PC-3 (cell line): ENCODE measurements at regions not wholly inside any gene's neighbourhood (a gene's known extent, or its start where the extent isn't known, plus 50 kb on each side); places are given as distances from the start of the nearest gene placed in this dataset.

Experiments used
- ATAC-seq: fragments of 200-7000 bp; cut with Tn5 transposase; 2 replicates; pipeline ENCODE4 v1.9.1; 2020; ENCODE audit warnings: mild to moderate bottlenecking, moderate library complexity
- BruUV-seq: library from RNA; stranded (reverse); fragments of 400-500 nt; replicated peaks from 2 replicates; lab custom pipeline; 2021; lab: Mats Ljungman, UMichigan
- CTCF ChIA-PET: fragments of 300-600 bp; sonication (Branson Sonifier 250); formaldehyde crosslinking; loops from one replicate; lab custom pipeline; 2022; ENCODE audit warnings: antibody characterized with exemption; lab: Charles Lee
- POLR2A ChIA-PET: fragments of 300-600 bp; sonication (Branson Sonifier 250); formaldehyde crosslinking; loops from one replicate; lab custom pipeline; 2022; ENCODE audit warnings: antibody characterized with exemption; ENCODE audit not compliant: unreplicated experiment; lab: Charles Lee
- DNase-seq: peaks from one replicate; pipeline ENCODE4 v3.0.0-alpha.2; 2015
- H2AFZ ChIP-seq: fragments of 300-600 bp; sonication (generic); 2 replicates; pipeline ENCODE4 v1.6.0; 2016; ENCODE audit warnings: antibody characterized with exemption, low read length
- H3F3A ChIP-seq: fragments of 300-600 bp; sonication (generic); one replicate; pipeline ENCODE4 v1.6.0; 2017; ENCODE audit warnings: antibody characterized with exemption, low read length, control low read depth, mild to moderate bottlenecking; ENCODE audit not compliant: unreplicated experiment
- H3K27ac ChIP-seq: fragments of 300-600 bp; sonication (generic); 2 replicates; pipeline ENCODE4 v1.5.1; 2016; ENCODE audit warnings: mild to moderate bottlenecking, low read length
- H3K27me3 ChIP-seq: fragments of 300-600 bp; sonication (generic); 2 replicates; pipeline ENCODE4 v1.6.1; 2016; ENCODE audit warnings: low read length, mixed read lengths
- H3K36me3 ChIP-seq: fragments of 300-600 bp; sonication (generic); 2 replicates; pipeline ENCODE4 v1.6.1; 2016; ENCODE audit warnings: low read depth, mixed run types, low read length, mixed read lengths
- H3K4me1 ChIP-seq: fragments of 300-600 bp; sonication (generic); 2 replicates; pipeline ENCODE4 v1.5.1; 2016; ENCODE audit warnings: low read length; ENCODE audit not compliant: insufficient read depth
- H3K4me2 ChIP-seq: fragments of 300-600 bp; sonication (generic); 2 replicates; pipeline ENCODE4 v1.6.0; 2016; ENCODE audit warnings: low read length
- H3K4me3 ChIP-seq: fragments of 300-600 bp; sonication (generic); 2 replicates; pipeline ENCODE4 v1.5.1; 2016; ENCODE audit warnings: mild to moderate bottlenecking, low read length, mixed read lengths
- H3K79me2 ChIP-seq: fragments of 300-600 bp; sonication (generic); 2 replicates; pipeline ENCODE4 v1.6.1; 2017; ENCODE audit warnings: low read length, mixed read lengths
- H3K9ac ChIP-seq: fragments of 300-600 bp; sonication (generic); 2 replicates; pipeline ENCODE4 v1.6.0; 2016; ENCODE audit warnings: mild to moderate bottlenecking, low read length
- H3K9me2 ChIP-seq: fragments of 300-600 bp; sonication (generic); replicated peaks from 2 replicates; pipeline ENCODE4 v1.6.1; 2016; ENCODE audit warnings: mixed run types, low read length, mixed read lengths
- H3K9me3 ChIP-seq: fragments of 300-600 bp; sonication (generic); 2 replicates; pipeline ENCODE4 v1.6.1; 2016; ENCODE audit warnings: low read length, mixed read lengths
- H4K20me1 ChIP-seq: fragments of 300-600 bp; sonication (generic); 2 replicates; pipeline ENCODE4 v1.6.1; 2016; ENCODE audit warnings: low read length, mixed read lengths
- EZH2 ChIP-seq: fragments of 300-600 bp; sonication (generic); IDR thresholded peaks from one replicate; pipeline ENCODE4 v1.6.1; 2017; ENCODE audit warnings: antibody characterized with exemption, mild to moderate bottlenecking, low read length; ENCODE audit not compliant: unreplicated experiment
- EZH2phosphoT487 ChIP-seq: fragments of 300-600 bp; sonication (generic); IDR thresholded peaks from 2 replicates; pipeline ENCODE4 v1.6.1; 2018; ENCODE audit warnings: mild to moderate bottlenecking, antibody characterized with exemption, low read length, borderline replicate concordance
- intact Hi-C: fragments of 100-400 bp; cut with micrococcal nuclease; formaldehyde crosslinking; loops from 2 replicates; pipeline ENCODE4 v1.9.0; 2023
- TF ChIP-seq, protein P1 (sequence below): fragments of 300-600 bp; sonication (generic); conservative IDR thresholded peaks from 2 replicates; pipeline ENCODE4 v1.5.1; 2017; ENCODE audit warnings: antibody characterized with exemption, low read depth, mild to moderate bottlenecking, low read length

DNA sequence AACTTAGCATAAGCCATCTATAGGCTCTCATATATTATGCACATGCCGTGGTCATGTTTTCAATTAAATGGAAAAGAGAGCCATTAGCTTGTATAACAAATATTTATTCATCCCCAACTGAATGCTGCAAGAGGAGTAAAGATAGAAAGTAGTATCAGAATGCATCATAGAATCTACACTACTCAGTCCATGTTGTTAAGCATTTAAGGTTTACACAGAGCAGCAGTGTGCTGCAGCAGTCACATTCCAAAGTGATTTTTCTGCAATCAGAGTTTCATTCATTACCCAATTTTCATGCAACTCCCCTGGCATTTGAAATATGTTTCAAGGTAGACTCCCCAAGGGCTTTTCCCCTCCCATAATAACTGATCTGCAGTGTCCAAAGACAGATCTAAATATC is 82.2 kb upstream of the LMO3 start:
- POLR2A ChIA-PET = no interaction called here
- no peak for ATAC-seq

DNA sequence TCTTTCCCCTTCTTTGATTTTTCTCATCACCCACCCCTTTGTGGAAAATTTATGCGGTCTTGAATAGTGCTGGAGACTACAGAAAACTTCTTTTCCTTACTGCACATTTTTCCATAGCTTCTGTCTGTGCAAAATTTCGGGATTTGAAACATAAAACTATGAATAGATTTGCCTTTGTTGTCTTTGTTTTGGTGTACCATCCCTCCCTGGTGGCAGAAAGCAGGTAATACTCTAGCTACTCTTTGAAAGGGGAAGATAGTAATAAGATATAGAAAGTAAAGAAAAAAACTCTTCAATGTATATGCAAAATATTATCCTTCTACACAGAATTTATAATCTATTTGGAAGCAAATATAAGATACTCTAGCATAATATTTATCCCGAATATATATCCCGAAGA is 79.1 kb upstream of the LMO3 start:
- peak; percentile 20 for DNase-seq
- Histone ChIP-seq H3K27me3 (no peaks in the 10 kb centered on the region), H3K9me3 (no peaks in the 10 kb centered on the region), H3K4me3 (no peak overlapping the region), H3K79me2 (no peaks in the 10 kb centered on the region), H3K27ac (no peak overlapping the region), H3K36me3 (no peaks in the 10 kb centered on the region), H4K20me1 (no peaks in the 10 kb centered on the region), H3K9ac (no peak overlapping the region), H3K4me2 (no peak overlapping the region), H3F3A (no peaks in the 10 kb centered on the region), H3K4me1 (no peaks in the 10 kb centered on the region), H3K9me2 (no peaks in the 10 kb centered on the region), H2AFZ (no peak overlapping the region)
- intact Hi-C loops = loop anchor here (2.0 to 10.0 kb wide), 2 partner anchors 298 to 520 kb away; no protein-coding TSS in a partner anchor
- no peak for ATAC-seq
- POLR2A ChIA-PET = no interaction called here
- CTCF ChIA-PET = interaction anchor here (1.2 kb wide), 1 partner anchor 299 kb away, joined by 9 read pairs; no protein-coding TSS in a partner anchor
- TF ChIP-seq, protein P1, sequence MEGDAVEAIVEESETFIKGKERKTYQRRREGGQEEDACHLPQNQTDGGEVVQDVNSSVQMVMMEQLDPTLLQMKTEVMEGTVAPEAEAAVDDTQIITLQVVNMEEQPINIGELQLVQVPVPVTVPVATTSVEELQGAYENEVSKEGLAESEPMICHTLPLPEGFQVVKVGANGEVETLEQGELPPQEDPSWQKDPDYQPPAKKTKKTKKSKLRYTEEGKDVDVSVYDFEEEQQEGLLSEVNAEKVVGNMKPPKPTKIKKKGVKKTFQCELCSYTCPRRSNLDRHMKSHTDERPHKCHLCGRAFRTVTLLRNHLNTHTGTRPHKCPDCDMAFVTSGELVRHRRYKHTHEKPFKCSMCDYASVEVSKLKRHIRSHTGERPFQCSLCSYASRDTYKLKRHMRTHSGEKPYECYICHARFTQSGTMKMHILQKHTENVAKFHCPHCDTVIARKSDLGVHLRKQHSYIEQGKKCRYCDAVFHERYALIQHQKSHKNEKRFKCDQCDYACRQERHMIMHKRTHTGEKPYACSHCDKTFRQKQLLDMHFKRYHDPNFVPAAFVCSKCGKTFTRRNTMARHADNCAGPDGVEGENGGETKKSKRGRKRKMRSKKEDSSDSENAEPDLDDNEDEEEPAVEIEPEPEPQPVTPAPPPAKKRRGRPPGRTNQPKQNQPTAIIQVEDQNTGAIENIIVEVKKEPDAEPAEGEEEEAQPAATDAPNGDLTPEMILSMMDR = peak; percentile 56; the same call in 1 of the 2 replicates
- no peak for TF ChIP-seq EZH2
- BruUV-seq = no TSS peak

More for the DNA sequence above, 82.2 kb upstream of the LMO3 start:
- Histone ChIP-seq H3K27me3 (no peaks in the 10 kb centered on the region), H3K36me3 (no peaks in the 10 kb centered on the region), H4K20me1 (no peaks in the 10 kb centered on the region), H3K4me2 (no peak overlapping the region), H2AFZ (no peak overlapping the region), H3K9ac (no peak overlapping the region), H3K79me2 (no peaks in the 10 kb centered on the region), H3K9me3 (no peaks in the 10 kb centered on the region), H3K27ac (no peak overlapping the region), H3K9me2 (no peaks in the 10 kb centered on the region), H3F3A (no peaks in the 10 kb centered on the region), H3K4me3 (no peak overlapping the region), H3K4me1 (no peaks in the 10 kb centered on the region)
- no peak for DNase-seq
- CTCF ChIA-PET = no interaction called here
- TF ChIP-seq EZH2phosphoT487 = no peak
- no peak for TF ChIP-seq EZH2
- TF ChIP-seq, protein P1 = no peak
- BruUV-seq = no TSS peak
- intact Hi-C loops = loop anchor here (10.0 kb wide), 1 partner anchor 523 kb away; no protein-coding TSS in a partner anchor

DNA sequence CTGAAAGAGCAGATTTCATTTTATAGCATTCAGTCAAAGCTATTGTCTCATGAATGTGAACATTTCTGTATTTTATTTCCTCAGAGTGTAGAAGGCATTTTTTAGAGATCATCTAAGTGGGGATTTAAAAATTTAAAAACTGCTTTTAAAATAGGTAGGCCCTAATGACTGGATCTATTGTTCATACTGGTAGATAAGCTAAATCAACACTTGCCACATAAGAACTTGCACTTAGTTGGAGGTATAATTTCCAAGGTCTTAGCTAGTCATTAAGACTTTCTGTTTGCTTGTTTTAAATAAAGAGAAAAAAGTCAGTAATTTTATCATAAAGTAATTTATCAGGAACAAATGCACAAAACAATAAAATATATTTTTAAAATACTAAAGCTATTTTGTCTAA is 75.2 kb upstream of the LMO3 start:
- Histone ChIP-seq H3K27me3 (no peaks in the 10 kb centered on the region), H3K27ac (no peak overlapping the region), H3K4me1 (no peaks in the 10 kb centered on the region), H3K79me2 (no peaks in the 10 kb centered on the region), H3K4me3 (no peak overlapping the region), H3K9me2 (no peaks in the 10 kb centered on the region), H4K20me1 (no peaks in the 10 kb centered on the region), H2AFZ (no peak overlapping the region), H3F3A (no peaks in the 10 kb centered on the region), H3K36me3 (no peaks in the 10 kb centered on the region), H3K9me3 (no peaks in the 10 kb centered on the region), H3K4me2 (no peak overlapping the region), H3K9ac (no peak overlapping the region)
- TF ChIP-seq, protein P1 = no peak
- TF ChIP-seq EZH2phosphoT487 (no peak), EZH2 (no peak)
- CTCF ChIA-PET = interaction anchor here (0.6 kb wide), 1 partner anchor 13 kb away, joined by 4 read pairs; no protein-coding TSS in a partner anchor
- DNase-seq = no peak
- POLR2A ChIA-PET = no interaction called here
- intact Hi-C loops = loop anchor here (10.0 kb wide), 1 partner anchor 516 kb away; no protein-coding TSS in a partner anchor
- BruUV-seq = no TSS peak
- ATAC-seq = no peak
